H1 (cell line): ENCODE measurements at regions not wholly inside any gene's neighbourhood (a gene's known extent, or its start where the extent isn't known, plus 50 kb on each side); places are given as distances from the start of the nearest gene placed in this dataset.

Experiments used
- RFX5 ChIP-seq: IDR thresholded peaks from 2 replicates; pipeline ENCODE4 v1.6.1; 2011; ENCODE audit warnings: low read depth, low read length, improper control_type of control experiment, borderline replicate concordance

DNA sequence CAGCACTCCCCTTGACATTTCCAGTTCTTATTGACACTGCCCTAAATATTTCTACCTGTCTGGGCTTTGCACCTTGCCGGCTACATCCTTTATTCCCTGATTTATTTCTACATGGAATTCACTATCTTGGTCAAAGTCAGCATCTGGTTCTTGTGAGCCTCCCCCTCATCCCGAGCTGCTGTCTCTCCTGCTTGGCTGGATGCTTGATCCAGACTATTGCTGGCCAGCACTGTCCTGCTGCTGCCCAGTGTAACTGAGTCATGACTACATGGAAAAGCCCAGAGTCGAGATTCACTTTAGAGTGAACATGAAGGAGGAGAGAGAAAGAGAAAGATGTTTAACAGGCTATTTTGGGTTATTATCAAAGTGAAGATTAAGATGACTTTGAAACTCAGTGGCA is 142.2 kb downstream of the OPN5 start (continued):
- TF ChIP-seq RFX5: no peak
